ENCODE measurements at regions not wholly inside any gene's neighbourhood (a gene's known extent, or its start where the extent isn't known, plus 50 kb on each side); places are given as distances from the start of the nearest gene placed in this dataset.

- no peak for TF ChIP-seq REST (IDR thresholded peaks at IDR 0.05)
- TF ChIP-seq HNF4A (conservative IDR thresholded peaks at IDR 0.05), result no peak
- no peak for TF ChIP-seq FOXA2 (IDR thresholded peaks at IDR 0.05)
- TF ChIP-seq NR2F2 (IDR thresholded peaks at IDR 0.05), result no peak
- TF ChIP-seq SP1 (IDR thresholded peaks at IDR 0.05), result no peak
- TF ChIP-seq ATF3 (IDR thresholded peaks at IDR 0.05), result no peak
These were observed 107.3 kb downstream of the KIF26A start (continued) for GRCh38 chr14:104245723-104246122.

- TF ChIP-seq RAD21 (IDR thresholded peaks at IDR 0.05) (no peak), FOXA1 (IDR thresholded peaks at IDR 0.05) (no peak), ATF3 (IDR thresholded peaks at IDR 0.05) (no peak), GABPA (IDR thresholded peaks at IDR 0.05 in 1 of 2, conservative IDR thresholded peaks at IDR 0.05 in 1 of 2) (no peak), RXRA (IDR thresholded peaks at IDR 0.05) (no peak), EGR1 (IDR thresholded peaks at IDR 0.05; ENCODE audit: low read depth in 2 of 2) (no peak), YY1 (IDR thresholded peaks at IDR 0.05) (no peak), SP1 (IDR thresholded peaks at IDR 0.05) (no peak), HNF4G (IDR thresholded peaks at IDR 0.05) (no peak), REST (IDR thresholded peaks at IDR 0.05) (no peak), TAF1 (conservative IDR thresholded peaks at IDR 0.05) (no peak), ZBTB33 (IDR thresholded peaks at IDR 0.05) (no peak), CTCF (IDR thresholded peaks at IDR 0.05; ENCODE audit: low read depth, low read length, missing input control) (no peak), JUND (IDR thresholded peaks at IDR 0.05) (no peak)
- DNase-seq (ENCODE audit: low spot score), result no peak
These were observed 108.3 kb downstream of the KIF26A start for GRCh38 chr14:104246401-104247335.

More at GRCh38 chr14:104246401-104247335, 108.3 kb downstream of the KIF26A start:
- Histone ChIP-seq H3K27me3 (ENCODE audit: control insufficient read depth in 4 of 4, insufficient read depth in 4 of 4, low read length in 3 of 4) (no peaks in the 10 kb centered on the region), H3K4me1 (ENCODE audit: control insufficient read depth in 4 of 4, insufficient read depth in 4 of 4, low read length in 3 of 4) (no peaks in the 10 kb centered on the region), H3K36me3 (ENCODE audit: control insufficient read depth in 4 of 4, insufficient read depth in 3 of 4, low read depth in 1 of 4, low read length in 3 of 4) (no peaks in the 10 kb centered on the region), H3K27ac (ENCODE audit: low read depth in 1 of 2, low read length in 2 of 2) (no peak overlapping the region), H3K4me3 (ENCODE audit: low read depth in 1 of 3, low read length in 3 of 3) (no peak overlapping the region), H3K9ac (ENCODE audit: low read depth in 1 of 2, low read length in 2 of 2) (no peak overlapping the region), H3K9me3 (ENCODE audit: control insufficient read depth in 4 of 4, low read length in 3 of 4) (peaks cover 2 to 13% (median 3%) of the 10 kb centered on the region in 4 donors)
- 79% methylated on average over 19 of the region's 19 CpGs for WGBS
